PC-9 (cell line): ENCODE measurements at regions not wholly inside any gene's neighbourhood (a gene's known extent, or its start where the extent isn't known, plus 50 kb on each side); places are given as distances from the start of the nearest gene placed in this dataset.

Source experiments
- BruUV-seq: library from RNA; stranded (reverse); fragments of 400-500 nt; replicated peaks from 2 replicates; lab custom pipeline; 2021; lab: Mats Ljungman, UMichigan
- CTCF ChIA-PET: fragments of 300-600 bp; sonication (Branson Sonifier 250); formaldehyde crosslinking; loops from one replicate; lab custom pipeline; 2022; ENCODE audit warnings: antibody characterized with exemption; lab: Charles Lee
- POLR2A ChIA-PET: fragments of 300-600 bp; sonication (Branson Sonifier 250); formaldehyde crosslinking; loops from one replicate; lab custom pipeline; 2022; ENCODE audit warnings: antibody characterized with exemption; ENCODE audit not compliant: unreplicated experiment; lab: Charles Lee
- DNase-seq, 2 experiments: peaks; one replicate each; pipeline versions ENCODE4 v3.0.0 to v3.0.0-alpha.2; 2015 to 2022; ENCODE audit warnings: mixed read lengths in 1 of 2
- H2AFZ ChIP-seq: fragments of 200-600 bp; sonication (generic); 2 replicates; pipeline ENCODE4 v1.8.1; 2017; ENCODE audit warnings: antibody characterized with exemption
- H3F3A ChIP-seq: fragments of 200-600 bp; sonication (generic); 2 replicates; pipeline ENCODE4 v1.8.1; 2017; ENCODE audit warnings: antibody characterized with exemption, mild to moderate bottlenecking, low read depth; ENCODE audit not compliant: insufficient read depth
- H3K27ac ChIP-seq: fragments of 200-600 bp; sonication (generic); 2 replicates; pipeline ENCODE4 v1.6.1; 2016; ENCODE audit warnings: mixed run types
- H3K27me3 ChIP-seq: fragments of 200-600 bp; sonication (generic); 2 replicates; pipeline ENCODE4 v1.6.1; 2016; ENCODE audit warnings: low read depth, mixed run types; ENCODE audit not compliant: insufficient read depth
- H3K36me3 ChIP-seq: fragments of 200-600 bp; sonication (generic); 2 replicates; pipeline ENCODE4 v1.6.1; 2016; ENCODE audit warnings: low read depth, mixed run types
- H3K4me1 ChIP-seq: fragments of 200-600 bp; sonication (generic); replicated peaks from 2 replicates; pipeline ENCODE4 v1.6.1; 2016; ENCODE audit warnings: mixed run types; ENCODE audit not compliant: insufficient read depth
- H3K4me2 ChIP-seq: fragments of 200-600 bp; sonication (generic); 2 replicates; pipeline ENCODE4 v1.6.1; 2017; ENCODE audit warnings: mixed run types
- H3K4me3 ChIP-seq: fragments of 200-600 bp; sonication (generic); 2 replicates; pipeline ENCODE4 v1.6.1; 2016; ENCODE audit warnings: mixed run types
- H3K79me2 ChIP-seq: fragments of 200-600 bp; sonication (generic); 2 replicates; pipeline ENCODE4 v1.6.1; 2017; ENCODE audit warnings: low read depth, mixed run types
- H3K9me2 ChIP-seq: fragments of 200-600 bp; sonication (generic); 2 replicates; pipeline ENCODE4 v1.8.1; 2017; ENCODE audit warnings: mild to moderate bottlenecking; ENCODE audit not compliant: insufficient read depth
- H3K9me3 ChIP-seq: fragments of 200-600 bp; sonication (generic); 2 replicates; pipeline ENCODE4 v1.8.1; 2016; ENCODE audit warnings: low read depth; ENCODE audit not compliant: insufficient read depth
- H4K20me1 ChIP-seq: fragments of 200-600 bp; sonication (generic); 2 replicates; pipeline ENCODE4 v1.8.1; 2017; ENCODE audit not compliant: insufficient read depth
- CTCF ChIP-seq: fragments of 200-600 bp; sonication (generic); conservative IDR thresholded peaks from 2 replicates; pipeline ENCODE4 v1.6.1; 2017; ENCODE audit warnings: mixed run types, antibody characterized with exemption, mild to moderate bottlenecking, moderate library complexity
- EZH2 ChIP-seq: fragments of 200-600 bp; sonication (generic); IDR thresholded peaks from 2 replicates; pipeline ENCODE4 v1.8.0; 2017; ENCODE audit warnings: antibody characterized with exemption, low read depth
- intact Hi-C: fragments of 100-400 bp; cut with micrococcal nuclease; formaldehyde crosslinking; loops from one replicate; pipeline ENCODE4 v1.10.0; 2022; ENCODE audit not compliant: unreplicated experiment

DNA sequence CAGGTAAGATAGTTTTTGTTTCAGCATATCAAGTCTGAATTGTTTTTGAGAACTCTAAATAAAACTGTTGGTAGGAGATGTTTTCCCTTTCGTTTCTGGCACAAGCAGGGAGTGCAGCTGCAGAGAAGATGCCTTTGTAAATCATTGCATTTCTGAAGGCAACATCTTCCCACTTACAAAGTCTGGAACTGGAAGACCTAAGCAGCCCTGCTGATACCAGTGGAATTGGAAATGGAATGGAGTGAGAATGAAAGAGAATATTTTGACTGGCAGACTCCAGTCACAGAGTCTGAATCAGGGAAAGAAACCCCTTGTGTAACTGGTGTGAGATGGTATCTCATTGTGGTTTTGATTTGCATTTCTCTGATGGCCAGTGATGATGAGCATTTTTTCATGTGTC lies 815.6 kb downstream of the LTN1 start:
- Histone ChIP-seq H2AFZ (no peak overlapping the region), H4K20me1 (no peaks in the 10 kb centered on the region), H3K9me3 (no peaks in the 10 kb centered on the region), H3K4me1 (no peaks in the 10 kb centered on the region), H3F3A (no peaks in the 10 kb centered on the region), H3K4me3 (no peak overlapping the region), H3K36me3 (no peaks in the 10 kb centered on the region), H3K27ac (no peak overlapping the region), H3K9me2 (no peaks in the 10 kb centered on the region), H3K27me3 (no peaks in the 10 kb centered on the region), H3K79me2 (no peaks in the 10 kb centered on the region), H3K4me2 (no peak overlapping the region)
- intact Hi-C loops, result no loop called here
- ChIA-PET POLR2A (no interaction called here), CTCF (no interaction called here)
- no peak for TF ChIP-seq EZH2
- no peak for TF ChIP-seq CTCF
- no peak for DNase-seq
- no TSS peak for BruUV-seq

DNA sequence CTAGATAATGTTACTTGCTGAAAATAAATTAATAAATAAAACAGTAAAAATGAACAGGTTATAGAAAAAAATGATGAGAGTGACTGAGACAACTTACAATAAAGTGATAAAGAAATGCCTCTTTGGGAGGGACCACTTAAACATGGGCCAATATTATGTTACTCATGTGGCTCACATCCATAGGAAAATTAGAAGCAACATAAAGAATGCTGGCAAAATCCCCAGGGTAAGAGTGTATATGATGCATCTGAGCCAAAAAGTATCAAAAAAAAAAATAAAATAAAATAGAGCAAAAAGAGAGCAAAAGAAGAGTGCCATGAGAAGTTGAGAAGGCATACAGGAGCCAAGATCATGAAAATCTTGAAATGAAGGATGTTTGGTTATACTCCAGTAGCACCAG lies 818.0 kb downstream of the LTN1 start:
- CTCF ChIA-PET, result no interaction called here
- H3K27me3 ChIP-seq, result no peaks in the 10 kb centered on the region
- no peaks in the 10 kb centered on the region for H3K9me3 ChIP-seq
- POLR2A ChIA-PET, result no interaction called here
- no peak overlapping the region for H3K27ac ChIP-seq
- intact Hi-C loops, result no loop called here
- H2AFZ ChIP-seq, result no peak overlapping the region
- H3K4me2 ChIP-seq, result no peak overlapping the region
- no peaks in the 10 kb centered on the region for H3K36me3 ChIP-seq
- no peak for DNase-seq
- H4K20me1 ChIP-seq, result no peaks in the 10 kb centered on the region
- no peaks in the 10 kb centered on the region for H3K79me2 ChIP-seq
- no peaks in the 10 kb centered on the region for H3K9me2 ChIP-seq
- TF ChIP-seq EZH2 (no peak), CTCF (no peak)
- no peak overlapping the region for H3K4me3 ChIP-seq
- no TSS peak for BruUV-seq
- H3K4me1 ChIP-seq, result no peaks in the 10 kb centered on the region
- H3F3A ChIP-seq, result no peaks in the 10 kb centered on the region

GRCh38 chr21:28174006-28174405 lies 818.7 kb downstream of the LTN1 start:
- no peaks in the 10 kb centered on the region for H3K9me2 ChIP-seq
- H3K4me2 ChIP-seq, result no peak overlapping the region
- H3K27me3 ChIP-seq, result no peaks in the 10 kb centered on the region
- ChIA-PET POLR2A (no interaction called here), CTCF (no interaction called here)
- H3F3A ChIP-seq, result no peaks in the 10 kb centered on the region
- no peaks in the 10 kb centered on the region for H3K79me2 ChIP-seq
- H2AFZ ChIP-seq, result no peak overlapping the region
- H3K9me3 ChIP-seq, result no peaks in the 10 kb centered on the region
- H3K27ac ChIP-seq, result no peak overlapping the region
- no peaks in the 10 kb centered on the region for H4K20me1 ChIP-seq
- TF ChIP-seq CTCF, result no peak
- no peak for TF ChIP-seq EZH2
- no peak for DNase-seq
- intact Hi-C loops, result no loop called here
- BruUV-seq, result no TSS peak
- H3K36me3 ChIP-seq, result no peaks in the 10 kb centered on the region
- H3K4me1 ChIP-seq, result no peaks in the 10 kb centered on the region
- no peak overlapping the region for H3K4me3 ChIP-seq
